Pancreas (tissue), 10 donors: ENCODE measurements at regions not wholly inside any gene's neighbourhood (a gene's known extent, or its start where the extent isn't known, plus 50 kb on each side); places are given as distances from the start of the nearest gene placed in this dataset.

Source experiments
- ATAC-seq, 4 donors: fragments of 200-7000 bp; cut with Tn5 transposase; one replicate each; pipeline versions ENCODE4 v1.8.0 to v1.9.1; 2020; ENCODE audit warnings: mild to moderate bottlenecking in 4 of 4, moderate library complexity in 4 of 4
- DNase-seq, 6 donors: peaks; one replicate each; pipeline ENCODE4 v3.0.0-alpha.2; 2020
- FAIRE-seq: peaks from 2 replicates; lab custom pipeline; 2012; peaks lifted over from hg19 to GRCh38; lab: Jason Lieb, UNC
- H3K27ac ChIP-seq, 4 donors: fragments of 200-600 bp; sonication (generic); 1 replicate in 3 of 4; 2 replicates in 1 of 4; pipeline versions ENCODE4 v1.5.0 to v1.8.0; 2020
- H3K27me3 ChIP-seq, 4 donors: fragments of 200-600 bp; one replicate each; pipeline ENCODE4 v1.8.0; 2021
- H3K36me3 ChIP-seq, 3 donors: fragments of 200-600 bp; sonication (generic) in 1 of 3; one replicate each; pipeline versions ENCODE4 v1.5.0 to v1.8.0; 2020 to 2021
- H3K4me1 ChIP-seq, 3 donors: fragments of 200-600 bp; one replicate each; pipeline ENCODE4 v1.8.0; 2021
- H3K4me3 ChIP-seq, 4 donors: fragments of 200-600 bp; sonication (generic) in 2 of 4; one replicate each; pipeline versions ENCODE4 v1.5.0 to v1.8.0; 2020 to 2021
- H3K9me3 ChIP-seq, 4 donors: fragments of 200-600 bp; one replicate each; pipeline ENCODE4 v1.8.0; 2021
- WGBS, 2 donors: extraction: QIAGEN DNeasy Blood & Tissue Kit; methylation state at CpG; one replicate each; pipeline ENCODE4 v1.1.7; 2013; 5-methylcytosine and 5-hydroxymethylcytosine counted together
- intact Hi-C, 3 donors: fragments of 100-400 bp; cut with DNase I; formaldehyde crosslinking; loops; one replicate each; pipeline versions ENCODE4 v1.11.1 to v1.14.2; 2022
- TF ChIP-seq, protein P1 (sequence below), 4 donors: fragments of 200-600 bp; sonication (generic) in 3 of 4; IDR thresholded peaks; one replicate each; pipeline versions ENCODE4 v1.5.0 to v1.8.0; 2021; ENCODE audit warnings: antibody characterized with exemption in 4 of 4
- donor health status: healthy with polysubstance abuse.
- donor health status: DM: no; HTN: no; CAD: no; lungs with moderate emphysema.
- donor health status: DM: no; HTN: no; CAD: no.
- donor health status: control.
- donor health status: control.
- donor health status: Bipolar disorder and iron deficiency.
- donor health status: DM: yes; HTN: yes; CAD: no.
- donor health status: DM: no; HTN: no; CAD: no.
- donor health status: DM: no; HTN: no; CAD: no.
- donor health status: DM: yes; HTN: yes; CAD: no.

- Histone ChIP-seq H3K27me3 (peaks cover 0 to 3% (median 0%) of the 10 kb centered on the region in 4 donors), H3K36me3 (no peaks in the 10 kb centered on the region), H3K4me3 (no peak overlapping the region), H3K9me3 (no peaks in the 10 kb centered on the region), H3K27ac (no peak overlapping the region), H3K4me1 (no peaks in the 10 kb centered on the region)
- no peak for DNase-seq
- ATAC-seq, result no peak
- TF ChIP-seq, protein P1, sequence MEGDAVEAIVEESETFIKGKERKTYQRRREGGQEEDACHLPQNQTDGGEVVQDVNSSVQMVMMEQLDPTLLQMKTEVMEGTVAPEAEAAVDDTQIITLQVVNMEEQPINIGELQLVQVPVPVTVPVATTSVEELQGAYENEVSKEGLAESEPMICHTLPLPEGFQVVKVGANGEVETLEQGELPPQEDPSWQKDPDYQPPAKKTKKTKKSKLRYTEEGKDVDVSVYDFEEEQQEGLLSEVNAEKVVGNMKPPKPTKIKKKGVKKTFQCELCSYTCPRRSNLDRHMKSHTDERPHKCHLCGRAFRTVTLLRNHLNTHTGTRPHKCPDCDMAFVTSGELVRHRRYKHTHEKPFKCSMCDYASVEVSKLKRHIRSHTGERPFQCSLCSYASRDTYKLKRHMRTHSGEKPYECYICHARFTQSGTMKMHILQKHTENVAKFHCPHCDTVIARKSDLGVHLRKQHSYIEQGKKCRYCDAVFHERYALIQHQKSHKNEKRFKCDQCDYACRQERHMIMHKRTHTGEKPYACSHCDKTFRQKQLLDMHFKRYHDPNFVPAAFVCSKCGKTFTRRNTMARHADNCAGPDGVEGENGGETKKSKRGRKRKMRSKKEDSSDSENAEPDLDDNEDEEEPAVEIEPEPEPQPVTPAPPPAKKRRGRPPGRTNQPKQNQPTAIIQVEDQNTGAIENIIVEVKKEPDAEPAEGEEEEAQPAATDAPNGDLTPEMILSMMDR (IDR thresholded peaks at IDR 0.05), result no peak
- 49 to 60% methylated on average over 2 of the region's 2 CpGs for WGBS, 2 donors
- FAIRE-seq, result no peak
- intact Hi-C loops, result loop anchor here in 2 of 3 donors (10.0 kb wide), 1 partner anchor 227 kb away; no protein-coding TSS in a partner anchor
These were observed 71.4 kb upstream of the P3H2 start for GRCh38 chr3:190192087-190192486.

DNA sequence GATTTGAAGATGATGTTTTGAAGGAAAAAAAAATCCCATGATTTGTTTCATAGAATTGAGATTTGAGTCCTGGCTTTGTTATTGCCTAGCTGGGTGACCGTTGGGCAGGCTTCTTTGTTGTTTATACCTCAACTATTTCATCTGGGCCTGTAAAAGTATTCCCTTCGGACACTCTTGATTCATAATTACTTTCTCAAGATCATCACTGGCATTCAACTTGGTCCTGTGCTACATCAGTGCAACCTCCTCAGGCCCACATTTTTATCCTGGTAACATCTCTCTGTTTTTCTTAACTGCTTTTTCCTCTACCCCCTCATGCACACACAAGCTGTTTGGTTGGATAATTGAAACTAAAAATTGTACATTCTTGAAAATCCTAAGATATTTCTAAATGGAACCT lies 67.5 kb upstream of the P3H2 start:
- H3K27me3 ChIP-seq, result peaks cover 0 to 3% (median 0%) of the 10 kb centered on the region in 4 donors
- TF ChIP-seq, protein P1 (IDR thresholded peaks at IDR 0.05), result no peak
- no peak for DNase-seq
- no peaks in the 10 kb centered on the region for H3K4me1 ChIP-seq
- intact Hi-C loops, result no loop called here
- WGBS, 2 donors, result 71 to 78% methylated on average over 2 of the region's 2 CpGs
- H3K27ac ChIP-seq, result no peak overlapping the region
- no peak overlapping the region for H3K4me3 ChIP-seq
- no peak for ATAC-seq
- H3K36me3 ChIP-seq, result no peaks in the 10 kb centered on the region
- FAIRE-seq, result no peak
- H3K9me3 ChIP-seq, result no peaks in the 10 kb centered on the region

DNA sequence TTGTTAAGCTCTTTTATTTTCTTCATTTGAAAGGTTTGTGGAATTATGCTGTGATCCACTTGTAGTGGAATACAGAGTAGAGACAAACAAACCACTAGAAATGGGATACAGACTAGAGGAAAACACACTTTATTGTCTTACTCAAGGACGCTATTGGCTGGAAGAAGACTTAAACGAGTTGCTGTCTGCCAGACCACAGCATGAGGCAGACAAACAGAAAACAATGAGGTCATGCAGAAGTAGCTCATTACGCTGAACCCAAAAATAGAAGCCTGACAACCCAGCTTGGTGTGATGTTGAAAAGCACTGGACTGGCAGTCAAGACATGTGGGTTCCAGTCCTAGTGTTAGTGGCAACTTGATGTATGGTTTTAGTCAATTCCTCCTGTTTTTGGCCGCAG lies 62.4 kb upstream of the P3H2 start:
- no peaks in the 10 kb centered on the region for H3K4me1 ChIP-seq
- WGBS, 2 donors, result 39 to 42% methylated on average over 4 of the region's 4 CpGs
- no peaks in the 10 kb centered on the region for H3K36me3 ChIP-seq
- no peaks in the 10 kb centered on the region for H3K27me3 ChIP-seq
- H3K9me3 ChIP-seq, result no peaks in the 10 kb centered on the region
- FAIRE-seq (no peak), ATAC-seq (peak in 3 of 4 donors; percentile 38 to 54 (median 49)), DNase-seq (no peak)
- H3K27ac ChIP-seq, result no peak overlapping the region
- H3K4me3 ChIP-seq, result no peak overlapping the region
- intact Hi-C loops, result no loop called here
- TF ChIP-seq, protein P1 (IDR thresholded peaks at IDR 0.05), result no peak

GRCh38 chr3:190182418-190183043 lies 61.8 kb upstream of the P3H2 start:
- DNase-seq, result no peak
- H3K36me3 ChIP-seq, result no peaks in the 10 kb centered on the region
- no peak overlapping the region for H3K4me3 ChIP-seq
- no peaks in the 10 kb centered on the region for H3K4me1 ChIP-seq
- FAIRE-seq, result no peak
- H3K27me3 ChIP-seq, result no peaks in the 10 kb centered on the region
- no peak overlapping the region for H3K27ac ChIP-seq
- ATAC-seq, result no peak
- no peaks in the 10 kb centered on the region for H3K9me3 ChIP-seq
- WGBS, 2 donors, result 75 to 80% methylated on average over 12 of the region's 12 CpGs
- TF ChIP-seq, protein P1 (IDR thresholded peaks at IDR 0.05), result no peak
- intact Hi-C loops, result no loop called here

DNA sequence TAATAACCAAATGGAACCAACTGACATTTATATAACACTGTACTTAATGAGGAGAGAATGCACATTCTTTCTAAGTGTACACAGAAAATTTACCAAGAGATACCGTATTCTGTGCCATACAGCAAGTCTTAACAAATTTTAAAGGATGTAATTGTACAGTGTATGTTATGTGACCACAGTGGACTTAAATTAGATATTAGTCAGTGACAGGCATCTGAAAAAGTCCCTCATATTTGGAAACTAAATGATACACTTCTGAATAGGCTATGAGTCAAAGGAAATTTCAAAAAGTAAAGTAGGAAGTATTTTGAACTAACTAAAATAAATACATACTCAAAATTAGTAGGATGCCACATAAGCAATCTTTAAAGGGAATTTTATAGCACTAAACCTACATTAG lies 59.6 kb upstream of the P3H2 start:
- TF ChIP-seq, protein P1 (IDR thresholded peaks at IDR 0.05), result no peak
- H3K9me3 ChIP-seq, result no peaks in the 10 kb centered on the region
- no peak overlapping the region for H3K4me3 ChIP-seq
- no peak overlapping the region for H3K27ac ChIP-seq
- H3K27me3 ChIP-seq, result no peaks in the 10 kb centered on the region
- no peak for ATAC-seq
- intact Hi-C loops, result no loop called here
- FAIRE-seq, result no peak
- H3K4me1 ChIP-seq, result no peaks in the 10 kb centered on the region
- H3K36me3 ChIP-seq, result no peaks in the 10 kb centered on the region
- WGBS, 2 donors, result 81 to 85% methylated on average over 1 of the region's 1 CpG
- DNase-seq, result no peak
